HK-2 (cell line): ENCODE measurements at regions not wholly inside any gene's neighbourhood (a gene's known extent, or its start where the extent isn't known, plus 50 kb on each side); places are given as distances from the start of the nearest gene placed in this dataset.
"Not testable (repeated sequence)": the region's sequence is repeated elsewhere in the genome, so short reads cannot be mapped to it uniquely, and the experiment has no call there.

Experiments
- DNase-seq: peaks from one replicate; pipeline ENCODE4 v3.0.0-alpha.2; 2018; ENCODE audit not compliant: unreplicated experiment

DNA sequence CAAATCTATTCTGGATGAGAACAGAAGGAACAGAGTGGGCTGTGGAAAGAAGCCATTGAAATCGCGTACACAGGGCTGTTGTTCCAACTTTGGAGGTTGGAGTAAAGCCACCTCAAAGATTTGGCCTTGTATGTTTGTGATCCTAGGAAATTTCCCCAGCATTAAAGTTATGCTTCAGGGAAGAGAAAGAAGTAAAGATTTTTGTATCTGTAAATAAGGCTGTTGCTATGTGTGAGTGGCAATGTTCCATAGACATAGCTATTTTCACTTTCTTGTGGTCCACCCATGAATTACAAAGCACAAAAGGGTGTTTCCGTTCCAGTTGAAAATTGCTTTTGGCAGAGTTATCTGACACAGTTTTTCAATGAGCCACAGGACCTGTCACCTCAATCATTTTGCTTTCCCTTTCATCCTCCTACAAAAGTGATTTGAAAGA, 321.3 kb downstream of the TFAP2B start:
- no peak for DNase-seq

DNA sequence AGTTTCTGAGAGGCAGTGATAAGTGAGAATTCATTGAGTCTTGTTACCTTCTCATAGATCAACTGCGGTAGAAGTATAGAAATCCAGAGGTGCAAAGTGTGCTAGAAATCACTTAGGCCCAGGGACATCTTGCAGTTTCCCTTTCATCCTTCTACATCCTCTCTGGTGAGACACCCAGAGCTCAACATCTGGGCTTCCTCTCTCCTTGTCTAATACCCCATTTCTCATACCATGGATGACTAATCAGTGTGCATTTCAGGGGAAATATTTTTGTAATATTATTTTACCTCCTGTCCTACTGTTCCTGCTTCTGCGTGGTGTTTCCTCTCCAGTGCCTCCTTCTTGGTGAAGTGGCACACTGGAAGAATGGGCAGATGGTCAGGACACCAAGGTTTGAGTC, 322.4 kb downstream of the TFAP2B start:
- no peak for DNase-seq

DNA sequence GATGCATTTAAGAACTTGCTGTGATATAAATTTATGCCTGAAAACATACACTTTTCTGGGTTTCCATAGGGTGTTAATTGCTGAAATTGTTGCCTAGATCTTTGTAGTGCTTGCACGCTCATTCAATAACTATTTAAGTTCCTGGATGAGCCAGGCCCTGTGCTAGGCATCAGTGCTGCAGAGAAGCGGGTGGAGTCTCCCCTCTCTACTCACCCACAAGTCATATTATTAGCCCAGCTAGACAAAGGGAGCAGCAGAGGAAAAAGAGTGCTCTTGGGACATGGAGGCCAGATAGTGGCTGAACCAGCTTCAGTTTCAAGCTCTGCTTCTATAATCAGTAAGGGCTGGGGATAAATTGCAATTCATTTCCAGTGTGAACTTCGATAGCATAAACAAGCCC, 329.1 kb downstream of the TFAP2B start:
- DNase-seq, result no peak

- DNase-seq, result no peak
Observed at GRCh38 chr6:51152594-51152993, 333.9 kb downstream of the TFAP2B start.

- no peak for DNase-seq
Observed at GRCh38 chr6:51153109-51153508, 334.4 kb downstream of the TFAP2B start.

- DNase-seq, result not testable (repeated sequence)
Observed at GRCh38 chr6:51154925-51155324, 336.3 kb downstream of the TFAP2B start.

- not testable (repeated sequence) for DNase-seq
Observed at GRCh38 chr6:51159260-51159659, 340.6 kb downstream of the TFAP2B start.

GRCh38 chr6:51161752-51162151, 343.1 kb downstream of the TFAP2B start:
- no peak for DNase-seq

GRCh38 chr6:51163843-51164529, 345.3 kb downstream of the TFAP2B start:
- DNase-seq, result no peak

DNA sequence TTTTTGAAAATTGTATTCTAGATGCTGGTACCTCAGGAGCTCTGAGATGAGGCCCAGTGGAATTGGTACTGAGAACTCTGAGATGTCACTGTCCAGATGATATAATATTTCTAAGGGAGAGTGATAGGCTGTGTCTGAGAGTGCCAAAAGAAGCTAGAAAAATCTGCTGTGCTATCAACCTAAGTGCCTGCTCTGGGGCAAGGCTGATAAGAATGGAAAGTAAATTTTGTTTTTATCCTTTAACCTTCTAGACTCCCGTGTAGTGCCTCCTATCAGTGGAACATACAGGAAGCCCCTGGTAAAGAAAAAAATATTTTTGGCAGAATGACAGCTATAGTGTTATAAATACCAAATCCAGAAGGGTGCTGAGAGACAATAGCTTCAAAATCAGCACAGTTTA, 348.2 kb downstream of the TFAP2B start:
- no peak for DNase-seq

- DNase-seq, result no peak
Observed at GRCh38 chr6:51167468-51167867, 348.8 kb downstream of the TFAP2B start.

GRCh38 chr6:51182827-51183226, 364.2 kb downstream of the TFAP2B start:
- no peak for DNase-seq

GRCh38 chr6:51184046-51184445, 365.4 kb downstream of the TFAP2B start:
- DNase-seq, result no peak

DNA sequence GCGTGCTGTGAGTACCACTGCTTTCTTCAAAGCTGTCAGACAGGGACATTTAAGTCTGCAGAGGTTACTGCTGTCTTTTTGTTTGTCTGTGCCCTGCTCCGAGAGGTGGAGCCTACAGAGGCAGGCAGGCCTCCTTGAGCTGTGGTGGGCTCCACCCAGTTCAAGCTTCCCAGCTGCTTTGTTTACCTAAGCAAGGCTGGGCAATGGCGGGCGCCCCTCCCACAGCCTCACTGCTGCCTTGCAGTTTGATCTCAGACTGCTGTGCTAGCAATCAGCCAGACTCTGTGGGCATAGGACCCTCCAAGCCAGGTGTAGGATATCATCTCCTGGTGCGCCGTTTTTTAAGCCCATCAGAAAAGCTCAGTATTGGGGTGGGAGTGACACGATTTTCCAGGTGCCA, 374.5 kb downstream of the TFAP2B start:
- DNase-seq, result not testable (repeated sequence)

GRCh38 chr6:51199105-51199552, 380.5 kb downstream of the TFAP2B start:
- DNase-seq, result no peak

GRCh38 chr6:51199733-51200260, 381.1 kb downstream of the TFAP2B start:
- no peak for DNase-seq

DNA sequence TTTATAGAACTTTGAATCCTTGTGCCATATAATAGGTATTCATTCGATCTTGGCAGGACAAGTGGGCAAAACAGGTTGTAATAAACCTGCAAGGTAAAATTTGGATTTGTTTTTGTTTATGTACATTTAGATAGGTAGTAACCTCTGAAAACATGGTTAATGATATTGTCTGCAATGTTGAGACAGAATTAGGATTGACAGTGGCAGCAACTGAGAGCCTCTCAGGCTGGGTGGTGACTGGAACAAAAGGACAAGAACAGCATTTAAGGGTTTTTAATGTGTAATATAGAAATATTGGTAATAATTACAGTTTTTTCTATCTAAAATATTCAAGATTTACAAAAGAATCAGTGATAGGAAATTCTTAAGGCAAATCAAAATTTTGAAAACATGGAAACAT, 382.0 kb downstream of the TFAP2B start:
- DNase-seq, result no peak

DNA sequence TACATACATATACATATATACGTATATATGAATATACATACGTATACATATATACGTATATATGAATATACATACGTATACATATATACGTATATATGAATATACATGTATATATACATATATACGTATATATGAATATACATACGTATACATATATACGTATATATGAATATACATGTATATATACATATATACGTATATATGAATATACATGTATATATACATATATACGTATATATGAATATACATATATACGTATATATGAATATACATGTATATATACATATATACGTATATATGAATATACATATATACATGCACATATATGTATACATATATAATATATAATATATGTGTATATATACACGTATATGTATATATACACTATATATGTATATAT, 384.0 kb downstream of the TFAP2B start:
- DNase-seq, result not testable (repeated sequence)

DNA sequence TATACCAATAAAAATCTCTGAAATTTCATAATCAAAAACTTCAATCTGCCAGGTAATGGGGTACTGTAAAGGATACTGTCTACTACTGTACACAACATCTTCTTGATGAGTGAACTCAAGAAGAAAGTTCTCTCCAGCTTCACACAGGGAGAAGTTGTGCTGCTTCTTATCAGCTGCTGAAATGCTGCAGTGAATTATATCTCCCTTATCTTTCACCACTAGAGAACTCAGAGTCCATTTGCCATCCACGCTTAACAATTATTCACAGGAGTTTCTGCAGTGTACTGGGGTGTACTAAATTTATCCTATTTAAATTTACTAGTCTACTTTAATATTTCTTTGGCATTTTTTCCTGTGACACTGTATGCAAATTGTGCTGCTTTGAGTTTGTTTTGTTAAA, 384.8 kb downstream of the TFAP2B start:
- no peak for DNase-seq

- DNase-seq, result not testable (repeated sequence)
Observed at GRCh38 chr6:51206686-51207085, 388.0 kb downstream of the TFAP2B start.

GRCh38 chr6:51209651-51210050, 391.0 kb downstream of the TFAP2B start:
- no peak for DNase-seq

DNA sequence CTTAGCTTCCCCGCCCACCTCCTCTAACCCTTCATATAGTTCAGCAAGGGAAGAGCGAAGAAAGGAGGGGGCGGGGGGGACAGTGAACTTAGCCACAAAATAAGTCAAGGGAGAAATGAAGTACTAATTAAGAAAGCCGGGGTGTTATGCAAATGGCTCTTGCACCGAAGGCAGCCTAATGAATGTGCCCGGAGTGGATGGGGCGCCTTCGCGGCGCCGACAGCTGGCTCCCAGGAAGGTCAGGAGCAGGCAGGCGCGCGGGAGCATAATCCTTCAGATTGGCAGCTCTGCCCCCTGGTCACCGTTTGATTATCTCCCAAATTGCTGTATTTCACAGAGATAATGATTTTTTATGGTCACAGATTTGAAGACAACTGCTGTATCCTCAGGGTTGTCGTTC, 395.1 kb downstream of the TFAP2B start:
- no peak for DNase-seq

DNA sequence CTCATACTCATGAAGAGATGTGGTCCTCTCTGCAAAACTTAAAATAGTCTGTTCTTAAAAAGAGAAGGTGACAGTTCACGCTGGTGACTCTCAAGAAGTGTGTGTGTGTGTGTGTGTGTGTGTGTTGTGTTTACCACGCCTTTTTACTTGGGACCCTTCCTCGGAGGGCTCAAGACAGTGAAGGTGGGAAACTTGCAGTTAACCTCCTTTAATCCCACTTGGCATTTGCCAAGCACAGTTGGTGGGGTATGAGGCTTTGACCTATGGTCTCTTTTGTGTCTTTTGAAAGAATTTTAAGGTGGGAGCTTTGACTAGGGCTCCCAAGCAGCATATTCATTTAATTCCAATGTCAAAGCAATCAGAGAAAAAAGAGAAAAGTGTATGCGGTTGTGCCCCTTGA, 395.8 kb downstream of the TFAP2B start:
- DNase-seq, result no peak

DNA sequence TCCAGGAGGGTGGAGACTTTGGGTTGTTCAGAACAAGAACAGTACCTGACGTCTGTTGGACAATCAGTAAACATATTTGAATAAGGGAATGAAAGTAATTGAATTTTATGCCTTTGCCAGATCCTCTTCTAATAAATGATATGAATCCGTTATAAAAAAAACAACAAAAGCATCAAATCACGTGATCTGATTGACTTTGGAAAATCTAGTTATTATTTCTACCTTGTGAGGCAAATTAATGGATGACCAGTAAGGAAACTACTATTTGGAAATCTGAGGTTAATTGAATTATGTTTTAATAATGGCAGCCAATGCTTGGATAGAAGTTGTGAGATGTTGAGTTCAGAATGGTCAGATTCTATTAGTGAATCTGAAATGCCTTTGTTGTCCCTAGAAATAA, 399.5 kb downstream of the TFAP2B start:
- DNase-seq, result no peak
